Muscle of back (tissue), 3 donors: ENCODE measurements at regions not wholly inside any gene's neighbourhood (a gene's known extent, or its start where the extent isn't known, plus 50 kb on each side); places are given as distances from the start of the nearest gene placed in this dataset.
"Not testable (repeated sequence)": the region's sequence is repeated elsewhere in the genome, so short reads cannot be mapped to it uniquely, and the experiment has no call there.

Experiments used
- DNase-seq, 3 donors: peaks; one replicate each; pipeline versions ENCODE4 v3.0.0 to v3.0.0-alpha.2; 2013

DNA sequence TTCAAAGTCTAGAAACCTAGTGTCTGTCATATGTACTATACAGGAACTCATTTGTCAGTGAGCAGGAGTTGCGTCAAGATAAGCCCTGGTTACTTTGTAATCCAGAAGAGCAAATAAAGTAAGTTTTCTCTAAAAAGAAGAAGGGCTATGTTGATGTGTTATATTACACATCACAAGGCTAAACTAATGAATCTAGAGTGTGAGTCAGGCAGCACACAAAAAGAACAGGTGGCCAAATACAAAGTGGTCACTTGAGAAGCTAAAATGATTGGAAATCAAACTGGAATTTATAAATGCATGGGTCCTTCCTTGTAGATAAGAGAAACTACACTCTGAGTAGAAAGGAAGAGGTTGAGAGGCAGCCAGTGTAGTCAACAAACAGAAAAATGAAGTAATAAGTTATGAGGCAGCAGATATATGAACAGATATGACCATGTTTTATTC lies 771.6 kb downstream of the DIPK2A start:
- DNase-seq: no peak

DNA sequence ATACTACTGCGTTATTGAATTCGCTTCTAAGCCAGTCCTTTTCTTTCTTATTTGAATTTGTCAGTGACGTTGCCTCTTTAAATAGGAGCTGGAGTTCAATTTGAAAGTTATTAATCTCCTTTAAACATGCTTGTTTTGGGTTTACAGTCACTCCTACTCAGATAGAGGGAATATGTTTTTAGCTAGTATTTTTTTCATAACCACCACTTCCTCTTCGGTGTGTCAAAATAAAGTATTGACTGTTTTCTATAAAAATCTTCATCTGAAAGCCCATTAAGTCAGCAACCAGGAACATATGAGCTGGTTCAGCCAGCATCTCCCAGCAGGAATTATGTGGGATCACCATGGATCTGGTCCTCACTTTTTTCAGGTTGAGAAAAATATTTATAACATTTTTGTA lies 772.9 kb downstream of the DIPK2A start:
- DNase-seq: no peak

DNA sequence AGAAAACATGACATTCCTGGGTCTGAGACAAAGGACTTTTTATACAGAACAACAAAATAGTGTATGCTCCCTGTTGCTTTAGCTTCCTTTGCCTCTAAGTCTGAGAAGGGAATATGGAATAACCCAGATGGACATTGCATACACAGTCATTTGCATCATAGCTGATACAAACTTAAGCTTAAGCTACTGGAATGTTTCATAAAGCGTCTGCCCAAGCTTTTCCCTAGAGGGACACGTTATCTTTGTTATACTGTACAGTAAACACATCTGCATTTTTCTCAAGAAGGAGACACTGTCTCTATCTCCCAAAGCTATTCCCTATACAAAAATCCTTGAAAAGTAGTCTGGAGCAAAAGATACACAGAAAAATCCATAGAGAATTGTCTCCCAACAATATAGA lies 775.0 kb downstream of the DIPK2A start:
- no peak for DNase-seq

DNA sequence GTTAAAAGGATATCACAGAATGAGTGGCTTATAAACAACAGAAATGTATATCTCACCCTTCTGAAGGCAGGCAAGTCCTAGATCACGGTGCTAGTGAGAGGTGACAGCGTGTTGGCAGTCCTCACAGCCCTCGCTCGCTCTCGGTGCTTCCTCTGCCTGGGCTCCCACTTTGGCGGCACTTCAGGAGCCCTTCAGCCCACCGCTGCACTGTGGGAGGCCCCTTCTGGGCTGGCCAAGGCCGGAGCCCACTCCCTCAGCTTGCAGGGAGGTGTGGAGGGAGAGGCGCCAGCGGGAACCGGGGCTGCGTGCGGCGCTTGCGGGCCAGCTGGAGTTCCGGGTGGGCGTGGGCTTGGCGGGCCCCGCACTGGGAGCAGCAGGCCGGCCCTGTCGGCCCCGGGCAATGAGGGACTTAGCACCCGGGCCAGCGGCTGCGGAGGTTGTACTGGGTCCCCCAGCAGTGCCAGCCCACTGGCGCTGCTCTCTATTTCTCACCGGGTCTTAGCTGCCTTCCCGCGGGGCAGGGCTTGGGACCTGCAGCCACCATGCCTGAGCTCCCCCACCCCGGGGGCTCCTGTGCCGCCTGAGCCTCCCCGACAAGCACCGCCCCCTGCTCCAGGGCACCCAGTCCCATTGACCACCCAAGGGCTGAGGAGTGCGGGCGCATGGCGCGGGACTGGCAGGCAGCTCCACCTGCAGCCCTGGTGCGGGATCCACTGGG lies 778.1 kb downstream of the DIPK2A start:
- not testable (repeated sequence) for DNase-seq

DNA sequence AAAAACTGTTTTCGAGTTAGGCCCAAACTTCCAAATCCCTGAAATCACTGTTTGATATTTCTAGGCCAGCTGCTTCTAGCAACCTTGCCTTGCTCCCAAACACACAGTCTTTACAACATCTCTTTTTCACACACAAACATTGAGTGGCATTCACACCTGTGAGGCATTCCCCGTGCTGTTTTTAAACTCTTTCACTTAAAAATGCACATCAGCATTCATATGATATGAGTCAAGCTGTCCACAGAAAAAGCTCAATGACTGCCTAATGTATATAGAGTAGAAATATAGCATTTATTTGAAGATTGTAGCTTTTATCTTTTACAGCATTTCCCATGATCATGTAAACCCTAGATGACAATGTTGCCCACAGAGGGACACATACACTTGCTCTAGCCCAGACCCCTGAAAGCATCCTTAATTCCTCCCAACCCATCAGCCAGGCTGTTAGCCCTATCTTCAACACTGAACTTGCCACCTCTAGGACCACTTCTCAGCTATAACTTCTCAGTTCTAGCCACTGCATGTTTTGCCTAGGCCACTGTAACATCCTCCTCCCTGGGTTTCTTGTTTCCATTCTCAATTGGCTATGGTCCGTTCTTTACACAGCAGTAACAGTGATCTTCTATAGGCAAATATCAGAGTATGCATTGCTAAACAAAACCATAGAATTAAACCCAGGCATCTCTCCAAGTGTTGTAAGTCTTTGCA lies 782.6 kb downstream of the DIPK2A start:
- DNase-seq: no peak

DNA sequence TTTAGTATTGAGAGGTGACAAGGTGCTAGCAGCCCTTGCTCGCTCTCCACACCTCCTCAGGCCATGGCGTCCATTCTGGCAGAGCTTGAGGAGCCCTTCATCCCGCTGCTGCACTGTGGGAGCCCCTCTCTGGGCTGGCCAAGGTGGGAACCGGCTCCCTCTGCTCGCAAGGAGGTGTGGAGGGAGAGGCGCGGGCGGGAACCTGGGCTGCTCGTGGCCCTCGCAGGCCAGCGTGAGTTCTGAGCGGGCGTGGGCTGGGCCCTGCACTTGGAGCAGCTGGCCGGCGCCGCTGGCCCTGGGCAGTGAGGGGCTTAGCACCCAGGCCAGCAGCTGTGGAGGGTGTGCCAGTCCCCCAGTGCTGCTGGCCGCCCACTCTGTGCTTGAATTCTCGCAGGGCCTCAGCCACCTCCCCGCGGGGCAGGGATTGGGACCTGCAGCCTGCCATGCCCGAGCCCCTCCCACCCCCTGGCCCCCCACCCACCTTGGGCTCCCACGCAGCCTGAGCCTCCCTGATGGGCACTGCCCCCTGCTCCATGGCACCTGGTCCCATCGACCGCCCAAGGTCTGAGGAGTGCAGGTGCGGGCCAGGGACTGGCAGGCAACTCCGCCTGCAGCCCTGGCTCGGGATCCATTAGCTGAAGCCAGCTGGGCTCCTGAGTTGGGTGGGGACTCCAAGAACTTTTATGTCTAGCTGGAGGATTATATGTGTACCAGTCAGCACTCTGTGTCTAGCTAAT lies 785.2 kb downstream of the DIPK2A start:
- no peak for DNase-seq

DNA sequence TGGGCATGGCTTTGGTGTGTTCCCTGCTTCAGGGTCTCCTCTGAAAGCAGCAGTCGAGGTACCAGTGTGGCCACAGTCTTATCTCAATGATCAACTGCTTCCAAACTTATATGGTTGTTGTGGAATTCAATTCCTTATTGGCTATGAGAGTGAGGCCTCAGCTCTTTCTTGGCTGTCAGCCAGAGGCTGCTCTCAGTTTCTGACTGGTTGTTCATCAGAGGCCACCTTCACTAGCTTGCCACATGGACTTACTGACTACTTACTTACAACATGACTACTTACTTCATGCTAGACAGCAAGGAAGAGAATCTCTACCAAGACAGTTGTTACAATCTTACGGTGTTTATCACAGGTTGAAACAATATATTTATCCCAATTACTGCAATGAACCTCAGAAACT lies 789.2 kb downstream of the DIPK2A start:
- no peak for DNase-seq

DNA sequence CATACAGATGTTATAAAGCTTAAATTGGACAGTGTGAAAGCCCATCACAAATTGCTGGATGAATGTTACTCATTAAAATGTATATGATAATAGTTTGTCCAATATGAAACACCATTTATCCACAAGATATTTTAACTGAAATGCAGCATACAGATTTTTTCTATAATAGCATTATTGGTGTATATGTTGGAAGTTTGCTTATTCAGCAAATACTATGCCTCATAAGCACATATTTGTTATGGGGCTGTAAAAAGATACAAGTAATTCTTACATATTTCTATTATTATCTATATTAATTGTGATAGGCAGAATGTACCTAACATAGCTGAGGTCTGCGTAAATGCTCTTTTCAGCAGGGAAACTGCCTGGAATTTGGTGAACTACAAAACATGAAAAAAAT lies 790.5 kb downstream of the DIPK2A start:
- no peak for DNase-seq

DNA sequence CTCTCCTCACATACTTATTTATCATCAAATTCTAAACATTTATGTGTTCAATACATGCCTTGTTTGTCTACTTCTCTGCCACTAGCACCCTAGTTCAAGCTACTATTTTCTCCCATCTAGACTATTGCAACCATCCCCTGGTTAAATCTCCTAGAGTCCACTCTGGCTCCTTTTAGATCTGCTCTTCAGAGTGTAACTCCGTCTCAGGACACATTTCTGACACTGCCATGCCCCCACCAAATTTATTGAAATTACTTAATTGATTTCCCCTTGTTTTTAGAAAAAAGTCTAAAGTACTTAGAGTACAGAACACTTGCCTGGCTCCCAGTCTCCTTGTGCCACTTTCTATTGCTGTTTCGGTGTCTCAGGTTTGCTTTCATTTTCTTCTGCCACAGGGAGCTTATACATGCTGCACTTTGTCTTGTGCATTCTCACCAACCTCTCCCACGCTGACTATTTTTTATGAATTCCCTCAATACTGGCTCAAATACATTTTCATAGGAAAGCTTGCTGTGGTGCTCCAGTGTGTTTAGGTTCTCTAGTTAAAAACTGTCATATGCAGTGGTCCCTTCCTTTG lies 792.3 kb downstream of the DIPK2A start:
- no peak for DNase-seq

DNA sequence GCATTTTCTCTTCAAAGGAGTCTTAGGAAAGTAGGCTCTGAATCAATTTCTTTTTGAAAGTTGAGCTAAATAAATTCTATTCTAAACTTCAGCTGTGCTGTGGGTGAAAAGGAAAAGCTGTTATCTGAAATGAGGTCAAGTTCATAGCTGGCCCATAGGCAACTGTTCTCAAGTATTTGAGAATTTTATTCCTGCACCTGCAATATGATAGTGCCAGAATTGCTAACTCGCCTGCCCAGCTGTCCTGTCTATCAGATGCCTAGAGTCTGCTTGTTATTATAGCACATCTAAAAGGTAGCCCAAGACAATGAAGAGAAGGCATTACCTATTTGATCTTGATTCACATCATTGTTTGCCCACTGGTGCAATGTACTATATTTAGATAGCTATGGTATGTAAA lies 798.7 kb downstream of the DIPK2A start:
- DNase-seq: peak; percentile 32 to 58 (median 39)

DNA sequence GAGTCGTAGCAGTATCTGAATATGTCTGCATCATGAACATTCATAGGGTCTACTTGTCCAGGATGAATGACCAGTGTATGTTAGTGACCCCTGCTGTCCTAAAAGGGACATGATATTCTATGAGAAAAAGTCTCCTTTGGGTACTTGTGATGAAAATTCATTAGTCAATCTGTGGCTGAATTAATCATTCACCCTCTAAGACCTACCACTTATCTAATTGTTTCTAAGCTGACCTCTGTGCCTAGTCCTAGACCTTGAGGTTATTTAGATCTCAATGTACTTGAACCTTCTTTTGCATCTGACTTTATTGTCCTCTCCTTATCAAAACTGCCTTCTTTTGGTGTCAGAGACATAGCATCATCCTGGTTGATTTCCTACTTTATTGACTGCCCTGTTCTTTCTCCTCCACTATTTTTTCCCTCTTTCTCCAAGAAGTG lies 799.3 kb downstream of the DIPK2A start:
- peak in 2 of 3 donors; percentile 30 to 57 for DNase-seq

DNA sequence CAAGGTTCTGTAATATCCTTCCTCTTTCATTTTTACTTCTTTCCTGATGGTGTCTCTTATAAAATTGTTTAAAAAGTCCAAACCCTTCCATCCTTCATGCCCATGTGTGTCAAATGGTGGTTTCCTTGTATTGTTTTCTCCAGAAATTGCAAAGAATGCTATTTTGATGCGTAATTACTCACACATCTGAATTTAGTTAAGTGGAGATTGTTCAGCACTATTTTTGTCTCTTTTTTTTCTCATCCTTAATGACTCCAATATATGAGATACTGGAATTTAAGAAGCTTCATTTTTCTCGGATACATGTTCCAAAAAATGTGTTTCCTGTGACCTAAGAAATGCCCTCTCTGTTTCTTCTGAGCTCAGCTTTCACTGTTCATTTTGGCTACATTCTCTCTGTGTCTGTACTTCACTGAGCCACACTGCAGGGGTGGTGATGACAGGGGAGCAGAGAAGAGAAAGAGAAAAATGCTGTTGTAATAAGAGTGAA lies 799.8 kb downstream of the DIPK2A start:
- peak in 2 of 3 donors; percentile 43 to 69 for DNase-seq

DNA sequence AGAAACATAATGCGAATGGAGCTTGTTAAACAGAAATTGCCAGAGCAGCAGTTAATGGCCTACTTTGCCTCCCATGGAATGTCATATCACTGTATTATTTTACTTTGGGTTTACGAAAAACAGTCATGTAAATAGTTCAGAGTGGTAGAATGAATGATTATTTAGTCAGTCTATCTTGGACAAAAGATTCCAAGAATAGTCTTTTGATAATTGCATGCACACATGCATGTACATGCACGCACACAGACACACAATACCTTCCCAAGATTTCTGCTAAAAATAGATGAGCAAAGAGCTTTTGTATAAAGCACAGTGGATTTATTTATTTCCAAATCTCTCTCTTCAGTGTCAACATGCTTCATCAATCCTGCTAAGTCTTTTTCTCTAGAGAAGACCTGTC lies 800.7 kb downstream of the DIPK2A start:
- DNase-seq: no peak

DNA sequence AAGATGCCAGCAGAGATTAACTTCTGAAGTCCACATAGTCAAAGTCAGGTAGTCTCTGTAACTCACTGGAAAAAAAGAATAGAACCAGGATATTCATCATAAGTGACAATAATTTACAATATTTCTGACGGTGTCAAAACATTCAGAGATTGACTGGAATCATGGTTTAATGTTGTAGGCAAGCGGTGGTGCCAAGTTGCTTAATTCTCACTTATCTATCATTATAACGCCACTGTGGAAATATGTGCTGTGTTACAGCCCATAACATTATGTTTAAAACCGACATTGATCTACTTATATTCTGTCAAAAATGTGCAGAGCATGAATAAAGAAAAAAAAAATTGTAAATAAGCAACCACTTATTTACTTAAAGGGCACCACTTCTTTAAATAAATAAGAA lies 801.7 kb downstream of the DIPK2A start:
- no peak for DNase-seq

DNA sequence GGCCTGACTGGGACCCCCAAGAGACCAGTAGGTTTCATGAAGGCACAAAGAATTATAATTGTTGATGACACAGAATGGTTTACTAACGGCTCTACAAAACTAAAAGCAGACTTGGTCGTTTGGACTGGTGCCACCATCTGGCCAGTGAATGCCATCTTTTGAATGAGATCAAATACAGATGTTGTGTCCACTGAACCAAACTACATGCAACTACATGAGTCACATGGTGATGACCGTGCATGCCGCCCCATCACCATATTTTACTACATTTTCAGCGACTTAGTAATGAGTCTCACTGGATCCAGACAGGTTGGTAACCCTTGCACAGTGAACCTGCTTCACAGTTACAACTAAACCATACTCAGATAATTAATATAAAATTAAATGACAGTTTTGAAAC lies 803.3 kb downstream of the DIPK2A start:
- no peak for DNase-seq

DNA sequence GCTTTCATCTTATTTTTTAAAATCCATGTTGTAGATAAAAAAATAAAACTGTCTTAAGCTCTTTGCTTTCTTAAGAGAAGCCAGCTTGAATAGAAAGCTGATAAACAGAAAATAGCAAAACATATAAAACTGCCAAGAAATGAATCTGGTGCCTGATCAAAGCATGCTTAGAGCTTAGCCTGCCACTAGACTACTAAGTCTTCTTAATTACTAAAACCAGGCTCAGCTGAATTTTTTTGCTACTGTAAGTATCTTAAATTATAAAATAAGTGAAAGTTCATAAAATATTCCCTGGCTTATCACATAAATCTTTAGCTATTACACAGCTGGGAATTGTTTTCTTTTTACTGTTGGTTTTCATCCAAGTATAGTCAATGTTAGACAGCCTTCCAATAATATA lies 803.9 kb downstream of the DIPK2A start:
- DNase-seq: peak in 1 of 3 donors; percentile 32

DNA sequence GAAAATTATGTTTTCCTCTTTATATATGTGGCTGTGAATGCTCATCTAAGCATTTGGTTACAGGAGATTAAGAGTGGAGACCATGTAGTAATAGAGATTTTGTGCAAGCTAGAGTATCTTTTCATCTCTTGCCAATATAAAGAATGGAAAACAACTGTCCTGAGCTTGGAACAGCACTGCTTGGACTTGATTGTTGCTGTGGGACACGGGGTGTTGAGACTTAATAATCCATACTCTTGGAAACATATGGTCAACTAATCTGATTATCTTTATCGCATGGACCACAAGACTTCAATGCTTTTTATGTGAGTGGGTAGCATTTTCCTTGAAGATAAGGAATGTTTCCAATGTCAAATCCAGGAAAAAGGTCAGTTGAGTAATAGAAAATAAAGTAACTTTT lies 806.3 kb downstream of the DIPK2A start:
- no peak for DNase-seq

DNA sequence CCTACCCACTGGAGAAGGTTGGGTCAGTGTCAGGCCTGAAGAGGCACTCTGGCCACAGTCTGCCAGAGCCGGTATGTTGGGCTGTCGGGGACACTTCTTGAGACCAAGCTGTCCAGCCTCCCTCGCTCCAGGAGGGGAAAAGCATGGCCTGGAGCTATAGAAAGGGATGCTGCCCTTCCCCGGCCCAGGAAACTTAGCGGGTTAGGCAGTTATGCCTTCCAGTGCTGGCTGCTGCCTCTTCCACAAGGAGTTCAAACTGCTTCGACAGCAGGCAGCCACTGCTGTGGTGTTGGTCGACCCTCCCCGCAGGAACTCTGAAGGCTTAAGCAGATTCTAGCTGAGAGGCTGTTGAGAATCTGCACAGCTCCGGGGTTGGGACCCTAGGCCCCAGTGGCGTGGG lies 819.4 kb downstream of the DIPK2A start:
- DNase-seq: no peak

DNA sequence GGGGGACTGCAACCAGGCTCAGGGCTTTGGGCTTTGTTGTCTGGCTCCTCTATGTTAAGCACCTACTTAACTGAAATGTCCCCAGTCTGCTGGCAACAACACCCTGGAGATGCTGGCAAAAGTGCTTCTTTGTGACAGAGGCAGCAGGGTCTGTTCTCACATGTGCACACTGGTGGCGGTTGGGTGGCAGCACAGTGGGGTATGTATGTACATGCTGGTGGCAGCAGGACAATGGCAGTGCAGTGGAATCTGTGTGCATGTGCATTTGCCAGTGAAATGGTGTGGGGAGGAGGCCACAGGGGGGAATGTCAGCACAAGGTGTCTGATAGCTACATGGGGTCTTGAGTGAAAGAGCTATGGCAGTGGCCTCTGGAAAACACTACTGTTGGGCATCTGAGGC lies 830.3 kb downstream of the DIPK2A start:
- no peak for DNase-seq

DNA sequence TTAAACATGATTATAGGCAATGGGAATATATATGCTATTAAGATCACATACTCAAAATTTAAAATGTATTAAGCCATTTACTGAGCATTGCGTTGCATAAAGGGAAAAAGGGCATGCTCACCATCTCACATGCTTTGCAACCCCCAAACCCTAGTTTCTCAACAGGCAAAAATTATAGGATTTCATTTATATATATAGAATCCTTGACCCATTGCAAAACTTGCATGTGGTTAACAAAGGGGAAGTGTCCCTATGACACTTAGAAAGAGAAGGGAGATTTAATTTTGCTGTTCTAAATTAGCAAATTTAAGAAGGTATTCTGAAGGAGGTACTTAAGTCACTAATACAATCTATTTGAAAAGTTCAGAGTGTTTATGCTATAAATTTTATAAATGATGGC lies 837.8 kb downstream of the DIPK2A start:
- no peak for DNase-seq

DNA sequence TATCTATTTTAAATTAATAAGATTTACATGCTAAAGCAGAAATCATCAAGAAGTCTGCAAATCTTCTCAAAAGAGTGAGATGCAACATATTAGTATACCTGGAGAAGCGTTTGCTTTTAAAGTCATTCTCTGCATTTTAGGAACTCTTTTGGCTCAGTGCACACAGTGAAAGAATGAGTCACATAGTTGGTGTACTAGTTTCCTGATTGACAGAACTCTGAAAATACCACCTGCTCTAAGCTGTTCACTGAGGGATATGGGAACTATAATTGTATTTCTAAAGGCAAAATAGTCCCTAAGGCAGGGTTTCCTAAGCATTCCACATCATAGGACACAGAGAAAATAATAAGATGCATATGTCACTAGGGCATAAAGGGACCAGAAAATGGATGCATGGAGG lies 838.5 kb downstream of the DIPK2A start:
- no peak for DNase-seq

DNA sequence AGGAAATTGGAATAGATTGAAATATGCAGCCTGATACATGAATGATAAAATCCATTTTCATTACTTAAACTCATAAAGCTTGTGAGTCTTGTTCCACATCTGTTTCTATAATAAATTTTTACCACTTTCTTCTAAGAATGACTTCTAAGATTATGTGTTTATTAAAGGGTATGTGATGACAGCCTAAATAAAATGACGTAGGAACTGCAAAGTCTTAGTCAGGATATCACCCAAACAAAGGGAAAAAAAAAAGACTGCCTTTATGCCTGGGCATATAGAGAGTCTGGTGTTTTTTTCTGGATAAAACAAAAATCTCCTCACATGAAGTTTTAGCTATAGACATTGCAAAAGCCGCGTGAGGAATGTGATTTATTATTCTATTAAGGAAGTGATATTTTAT lies 844.0 kb downstream of the DIPK2A start:
- DNase-seq: no peak
